ENCODE measurements at regions not wholly inside any gene's neighbourhood (a gene's known extent, or its start where the extent isn't known, plus 50 kb on each side); places are given as distances from the start of the nearest gene placed in this dataset.

- TF ChIP-seq CTCF (IDR thresholded peaks at IDR 0.05; ENCODE audit: insufficient read depth, low read depth, low read length) = no peak
- H3K4me3 ChIP-seq (ENCODE audit: low read depth, low read length) = no peak overlapping the region
- no peak for DNase-seq (ENCODE audit: low read depth)
Observed at GRCh38 chr2:145601361-145601925, 1081.5 kb upstream of the ZEB2 start.

- no peak overlapping the region for H3K4me3 ChIP-seq (ENCODE audit: low read depth, low read length)
- TF ChIP-seq CTCF (IDR thresholded peaks at IDR 0.05; ENCODE audit: insufficient read depth, low read depth, low read length) = no peak
- no peak for DNase-seq (ENCODE audit: low read depth)
Observed at GRCh38 chr2:145600811-145601210, 1080.9 kb upstream of the ZEB2 start.

- no peak for TF ChIP-seq CTCF (IDR thresholded peaks at IDR 0.05; ENCODE audit: insufficient read depth, low read depth, low read length)
- no peak overlapping the region for H3K4me3 ChIP-seq (ENCODE audit: low read depth, low read length)
- DNase-seq (ENCODE audit: low read depth) = no peak
Observed at GRCh38 chr2:145599756-145600155, 1079.8 kb upstream of the ZEB2 start.

GRCh38 chr2:145598434-145598833, 1078.5 kb upstream of the ZEB2 start:
- DNase-seq (ENCODE audit: low read depth) = no peak
- TF ChIP-seq CTCF (IDR thresholded peaks at IDR 0.05; ENCODE audit: insufficient read depth, low read depth, low read length) = no peak
- H3K4me3 ChIP-seq (ENCODE audit: low read depth, low read length) = no peak overlapping the region

- peak; percentile 62 for DNase-seq (ENCODE audit: low read depth)
- H3K4me3 ChIP-seq (ENCODE audit: low read depth, low read length) = no peak overlapping the region
- TF ChIP-seq CTCF (IDR thresholded peaks at IDR 0.05; ENCODE audit: insufficient read depth, low read depth, low read length) = no peak
Observed at GRCh38 chr2:145597809-145598208, 1077.9 kb upstream of the ZEB2 start.

GRCh38 chr2:145597006-145597405, 1077.1 kb upstream of the ZEB2 start:
- no peak overlapping the region for H3K4me3 ChIP-seq (ENCODE audit: low read depth, low read length)
- DNase-seq (ENCODE audit: low read depth) = peak; percentile 62
- no peak for TF ChIP-seq CTCF (IDR thresholded peaks at IDR 0.05; ENCODE audit: insufficient read depth, low read depth, low read length)

- DNase-seq (ENCODE audit: low read depth) = no peak
- no peak for TF ChIP-seq CTCF (IDR thresholded peaks at IDR 0.05; ENCODE audit: insufficient read depth, low read depth, low read length)
- H3K4me3 ChIP-seq (ENCODE audit: low read depth, low read length) = no peak overlapping the region
Observed at GRCh38 chr2:145596416-145596815, 1076.5 kb upstream of the ZEB2 start.
